Type B pancreatic cell (in vitro differentiated cells): ENCODE measurements at regions not wholly inside any gene's neighbourhood (a gene's known extent, or its start where the extent isn't known, plus 50 kb on each side); places are given as distances from the start of the nearest gene placed in this dataset.

ENCODE experiments used
- DNase-seq: peaks from one replicate; pipeline ENCODE4 v3.0.0; 2021; ENCODE audit warnings: mixed read lengths; ENCODE audit not compliant: unreplicated experiment; ENCODE audit errors: extremely low spot score
- H3K27ac Mint-ChIP-seq: 2 replicates; pipeline ENCODE4 v1.8.0; 2021; ENCODE audit warnings: mild to moderate bottlenecking, mixed read lengths
- H3K27me3 Mint-ChIP-seq: 2 replicates; pipeline ENCODE4 v1.8.0; 2021; ENCODE audit warnings: mixed read lengths
- H3K36me3 Mint-ChIP-seq: 2 replicates; pipeline ENCODE4 v1.8.0; 2021; ENCODE audit warnings: mixed read lengths
- H3K4me1 Mint-ChIP-seq: one replicate; pipeline ENCODE4 v1.8.0; 2021; ENCODE audit warnings: mixed read lengths; ENCODE audit not compliant: unreplicated experiment
- H3K4me3 Mint-ChIP-seq: 2 replicates; pipeline ENCODE4 v1.8.0; 2021; ENCODE audit warnings: mild to moderate bottlenecking, mixed read lengths
- H3K9me3 Mint-ChIP-seq: 2 replicates; pipeline ENCODE4 v1.8.0; 2021; ENCODE audit warnings: mixed read lengths
- TF ChIP-seq, protein P1 (sequence below): fragments of 200-600 bp; sonication (generic); conservative IDR thresholded peaks from 2 replicates; pipeline ENCODE4 v1.5.0; 2021; ENCODE audit warnings: antibody characterized with exemption, mild to moderate bottlenecking

DNA sequence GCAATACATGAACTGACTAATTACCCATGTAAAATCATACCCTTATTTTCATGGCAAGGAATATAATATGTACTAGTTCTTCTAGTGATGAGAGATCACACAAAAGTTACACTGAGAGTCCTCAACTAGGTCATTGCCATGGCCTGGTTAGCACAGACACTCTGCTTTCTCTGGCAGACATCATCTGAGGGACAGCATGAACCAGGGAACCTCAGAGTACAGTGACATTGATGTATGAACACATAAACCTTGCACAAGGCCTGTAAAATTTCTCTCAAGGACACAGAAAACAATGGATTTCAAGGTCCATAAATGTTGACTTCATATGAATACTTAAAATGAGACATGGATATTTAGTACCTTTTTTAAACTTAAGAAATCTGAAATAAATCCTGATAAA is 108.8 kb upstream of the MAGI3 start:
- no peak for DNase-seq
- Mint-ChIP-seq H3K27me3 (no peaks in the 10 kb centered on the region), H3K4me3 (no peak overlapping the region), H3K4me1 (peaks cover 19% of the 10 kb centered on the region), H3K9me3 (no peaks in the 10 kb centered on the region), H3K36me3 (no peaks in the 10 kb centered on the region), H3K27ac (peak overlapping the region; percentile 44)
- TF ChIP-seq, protein P1, sequence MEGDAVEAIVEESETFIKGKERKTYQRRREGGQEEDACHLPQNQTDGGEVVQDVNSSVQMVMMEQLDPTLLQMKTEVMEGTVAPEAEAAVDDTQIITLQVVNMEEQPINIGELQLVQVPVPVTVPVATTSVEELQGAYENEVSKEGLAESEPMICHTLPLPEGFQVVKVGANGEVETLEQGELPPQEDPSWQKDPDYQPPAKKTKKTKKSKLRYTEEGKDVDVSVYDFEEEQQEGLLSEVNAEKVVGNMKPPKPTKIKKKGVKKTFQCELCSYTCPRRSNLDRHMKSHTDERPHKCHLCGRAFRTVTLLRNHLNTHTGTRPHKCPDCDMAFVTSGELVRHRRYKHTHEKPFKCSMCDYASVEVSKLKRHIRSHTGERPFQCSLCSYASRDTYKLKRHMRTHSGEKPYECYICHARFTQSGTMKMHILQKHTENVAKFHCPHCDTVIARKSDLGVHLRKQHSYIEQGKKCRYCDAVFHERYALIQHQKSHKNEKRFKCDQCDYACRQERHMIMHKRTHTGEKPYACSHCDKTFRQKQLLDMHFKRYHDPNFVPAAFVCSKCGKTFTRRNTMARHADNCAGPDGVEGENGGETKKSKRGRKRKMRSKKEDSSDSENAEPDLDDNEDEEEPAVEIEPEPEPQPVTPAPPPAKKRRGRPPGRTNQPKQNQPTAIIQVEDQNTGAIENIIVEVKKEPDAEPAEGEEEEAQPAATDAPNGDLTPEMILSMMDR, result no peak

DNA sequence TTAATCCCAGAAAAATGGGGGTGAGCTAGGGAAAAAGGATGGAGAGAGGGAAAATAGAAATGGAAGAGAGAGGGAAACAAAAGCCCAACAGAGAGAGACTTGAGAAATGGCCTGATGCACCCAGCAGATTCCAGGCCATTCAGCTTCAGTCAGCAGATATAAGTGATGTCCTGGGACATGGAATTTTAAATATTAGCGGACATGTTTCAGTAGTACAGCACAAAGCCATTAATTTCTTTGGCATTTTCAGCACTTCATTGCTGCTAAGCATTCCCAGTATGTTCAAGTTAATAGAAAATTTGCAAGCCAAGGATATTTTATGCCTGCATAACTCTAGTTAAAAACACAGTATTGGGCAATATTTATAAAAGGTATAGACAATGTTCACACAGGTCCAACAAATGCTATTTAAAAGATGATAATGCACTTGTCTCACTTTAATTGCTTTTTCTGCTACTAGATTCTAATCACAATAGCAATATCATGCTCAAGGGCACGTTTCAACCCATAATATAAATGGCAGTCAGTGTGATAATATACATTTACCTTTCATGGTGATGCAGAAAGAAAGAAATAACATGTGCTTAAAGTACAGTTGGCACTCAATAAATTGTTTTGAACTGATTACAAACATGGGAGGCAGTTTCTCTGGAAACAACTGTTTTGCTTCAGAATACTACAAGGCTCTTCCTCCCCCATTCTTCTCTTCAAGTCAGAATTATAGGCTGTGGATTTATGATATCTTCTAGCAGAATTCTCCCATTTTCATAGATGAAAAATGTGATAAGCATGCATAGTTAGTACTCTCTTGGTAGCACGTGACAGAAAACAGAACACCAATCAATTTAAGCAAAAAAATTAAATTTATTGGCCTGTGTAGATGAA is 108.1 kb upstream of the MAGI3 start:
- TF ChIP-seq, protein P1, result no peak
- Mint-ChIP-seq H3K27me3 (no peaks in the 10 kb centered on the region), H3K4me1 (peaks cover 19% of the 10 kb centered on the region), H3K9me3 (no peaks in the 10 kb centered on the region), H3K27ac (no peak overlapping the region), H3K36me3 (no peaks in the 10 kb centered on the region), H3K4me3 (no peak overlapping the region)
- DNase-seq, result no peak

DNA sequence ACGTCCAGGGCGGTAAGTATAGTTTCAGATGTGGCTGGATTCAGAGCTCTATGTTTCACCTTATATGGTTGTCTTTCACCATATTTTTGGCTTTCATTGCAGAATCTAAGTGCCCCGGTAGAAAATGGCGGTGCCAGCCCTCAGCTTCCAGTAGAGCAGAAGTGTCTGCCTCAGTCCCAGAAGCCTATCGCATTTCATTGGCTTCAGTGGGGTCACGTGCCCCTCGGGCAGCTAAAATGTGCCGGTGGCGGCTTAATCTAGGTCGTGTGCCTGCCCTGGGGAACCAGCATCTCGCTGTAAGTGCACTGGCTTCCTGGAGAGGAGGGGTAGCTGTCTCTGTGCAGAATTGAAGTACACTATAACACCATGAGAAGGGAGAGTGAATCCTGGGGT is 107.4 kb upstream of the MAGI3 start:
- Mint-ChIP-seq H3K4me3 (no peak overlapping the region), H3K27me3 (no peaks in the 10 kb centered on the region), H3K9me3 (no peaks in the 10 kb centered on the region), H3K4me1 (peaks cover 19% of the 10 kb centered on the region), H3K36me3 (no peaks in the 10 kb centered on the region), H3K27ac (no peak overlapping the region)
- TF ChIP-seq, protein P1, result no peak
- no peak for DNase-seq

DNA sequence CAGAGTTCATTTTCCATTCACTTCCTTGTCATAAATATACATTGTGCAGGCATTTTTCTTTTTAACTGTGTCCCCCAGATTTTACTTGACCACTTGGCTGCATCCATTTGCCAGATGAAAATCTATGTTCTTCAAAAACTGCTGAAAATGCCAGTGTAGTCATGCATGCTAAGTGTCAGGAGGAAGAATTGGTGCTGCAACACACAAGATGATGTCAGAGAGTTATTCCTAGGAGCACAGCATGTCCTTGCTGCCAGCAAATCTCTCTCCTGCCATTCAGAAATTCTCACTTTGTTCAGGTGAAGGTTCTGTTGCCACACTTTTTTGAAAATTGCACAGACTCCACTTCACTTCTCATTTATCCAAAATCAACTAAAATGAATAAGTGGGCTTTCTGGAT is 106.4 kb upstream of the MAGI3 start:
- DNase-seq, result no peak
- Mint-ChIP-seq H3K9me3 (no peaks in the 10 kb centered on the region), H3K27me3 (no peaks in the 10 kb centered on the region), H3K27ac (no peak overlapping the region), H3K4me3 (no peak overlapping the region), H3K36me3 (no peaks in the 10 kb centered on the region), H3K4me1 (peaks cover 19% of the 10 kb centered on the region)
- TF ChIP-seq, protein P1, result no peak

DNA sequence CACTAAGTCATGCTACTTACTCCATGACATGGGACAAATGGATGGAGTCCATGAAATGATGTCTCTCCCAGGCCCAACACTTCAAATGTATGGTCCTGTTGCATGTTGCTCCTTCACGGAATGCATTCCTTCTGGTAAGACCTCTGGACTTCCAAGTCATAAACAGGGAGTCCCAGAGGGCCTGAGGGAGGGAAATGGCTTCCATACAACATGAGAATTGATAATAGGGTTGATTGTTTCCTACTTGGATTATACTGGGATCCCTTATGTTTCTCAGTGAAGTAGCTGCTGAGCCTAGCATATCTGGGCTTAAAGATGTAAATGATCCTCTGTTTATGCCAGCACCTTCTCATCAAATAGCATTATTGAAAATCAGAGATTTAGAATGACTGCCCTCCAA is 104.2 kb upstream of the MAGI3 start:
- H3K4me1 Mint-ChIP-seq, result peaks cover 17% of the 10 kb centered on the region
- TF ChIP-seq, protein P1, result no peak
- H3K36me3 Mint-ChIP-seq, result no peaks in the 10 kb centered on the region
- no peaks in the 10 kb centered on the region for H3K27me3 Mint-ChIP-seq
- H3K4me3 Mint-ChIP-seq, result no peak overlapping the region
- H3K9me3 Mint-ChIP-seq, result no peaks in the 10 kb centered on the region
- DNase-seq, result no peak
- H3K27ac Mint-ChIP-seq, result no peak overlapping the region
